ENCODE measurements at regions not wholly inside any gene's neighbourhood (a gene's known extent, or its start where the extent isn't known, plus 50 kb on each side); places are given as distances from the start of the nearest gene placed in this dataset.
"Not testable (repeated sequence)": the region's sequence is repeated elsewhere in the genome, so short reads cannot be mapped to it uniquely, and the experiment has no call there.

DNA sequence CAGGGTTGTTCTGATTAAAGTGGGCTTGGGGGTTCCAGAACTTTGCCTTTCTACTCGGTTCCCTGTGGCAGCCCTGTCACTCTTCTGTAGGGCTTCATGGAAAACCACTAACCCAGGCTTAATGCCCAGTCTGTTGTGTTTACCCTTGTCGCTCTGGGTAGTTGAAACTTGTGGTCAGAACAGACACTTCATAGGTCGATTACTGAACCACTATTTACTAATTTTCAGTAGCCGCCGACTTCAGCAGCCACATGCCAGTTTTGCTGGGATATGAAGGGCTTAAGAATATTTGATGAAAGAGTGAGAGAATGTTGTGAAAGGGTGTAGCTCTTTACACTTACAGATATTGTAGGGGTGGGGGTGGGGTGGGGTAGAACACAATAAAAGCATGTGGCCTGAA is 362.3 kb downstream of the RND3 start:
- Histone ChIP-seq H3K27ac (ENCODE audit: low read depth in 2 of 2, low read length in 2 of 2) (no peak overlapping the region), H3K9me3 (ENCODE audit: control insufficient read depth in 2 of 2, low read length in 2 of 2) (no peaks in the 10 kb centered on the region), H3K9ac (ENCODE audit: low read depth in 1 of 2, low read length in 2 of 2) (no peak overlapping the region), H3K27me3 (ENCODE audit: control insufficient read depth in 2 of 2, insufficient read depth in 2 of 2, low read length in 2 of 2) (no peaks in the 10 kb centered on the region), H3K36me3 (ENCODE audit: control insufficient read depth in 2 of 2, insufficient read depth in 2 of 2, low read length in 2 of 2) (no peaks in the 10 kb centered on the region), H3K4me3 (ENCODE audit: low read length in 2 of 2) (no peak overlapping the region), H3K4me1 (ENCODE audit: control insufficient read depth in 2 of 2, insufficient read depth in 2 of 2, low read length in 2 of 2) (peaks cover 6 to 11% of the 10 kb centered on the region in 2 donors)

DNA sequence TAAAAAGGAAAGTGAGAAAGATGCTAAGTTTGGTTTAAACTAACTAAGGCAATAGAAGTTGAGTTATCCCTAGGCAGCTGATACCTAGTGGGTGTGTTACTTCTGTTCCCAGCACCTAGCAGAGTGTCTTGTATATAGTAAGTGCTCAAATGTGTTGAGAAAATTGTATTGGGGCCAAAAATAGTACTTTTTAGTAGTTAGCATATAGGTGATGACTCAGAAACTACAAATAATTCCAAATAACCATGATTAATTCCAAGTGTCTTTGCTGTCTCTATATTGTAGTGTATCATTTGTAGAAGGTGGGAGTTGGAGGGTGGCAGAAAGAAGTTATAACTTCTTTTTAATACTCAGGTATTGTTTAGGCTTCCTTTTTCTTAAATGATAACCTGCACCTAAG is 362.7 kb downstream of the RND3 start:
- H3K4me1 ChIP-seq (ENCODE audit: control insufficient read depth in 2 of 2, insufficient read depth in 2 of 2, low read length in 2 of 2), result peaks cover 6 to 11% of the 10 kb centered on the region in 2 donors
- H3K9ac ChIP-seq (ENCODE audit: low read depth in 1 of 2, low read length in 2 of 2), result no peak overlapping the region
- H3K27me3 ChIP-seq (ENCODE audit: control insufficient read depth in 2 of 2, insufficient read depth in 2 of 2, low read length in 2 of 2), result no peaks in the 10 kb centered on the region
- no peak overlapping the region for H3K4me3 ChIP-seq (ENCODE audit: low read length in 2 of 2)
- no peaks in the 10 kb centered on the region for H3K9me3 ChIP-seq (ENCODE audit: control insufficient read depth in 2 of 2, low read length in 2 of 2)
- H3K36me3 ChIP-seq (ENCODE audit: control insufficient read depth in 2 of 2, insufficient read depth in 2 of 2, low read length in 2 of 2), result no peaks in the 10 kb centered on the region
- H3K27ac ChIP-seq (ENCODE audit: low read depth in 2 of 2, low read length in 2 of 2), result no peak overlapping the region

GRCh38 chr2:150122871-150123613 is 364.4 kb downstream of the RND3 start:
- Histone ChIP-seq H3K36me3 (ENCODE audit: control insufficient read depth in 2 of 2, insufficient read depth in 2 of 2, low read length in 2 of 2) (no peaks in the 10 kb centered on the region), H3K4me1 (ENCODE audit: control insufficient read depth in 2 of 2, insufficient read depth in 2 of 2, low read length in 2 of 2) (peaks cover 6 to 10% of the 10 kb centered on the region in 2 donors), H3K27me3 (ENCODE audit: control insufficient read depth in 2 of 2, insufficient read depth in 2 of 2, low read length in 2 of 2) (no peaks in the 10 kb centered on the region), H3K9ac (ENCODE audit: low read depth in 1 of 2, low read length in 2 of 2) (no peak overlapping the region), H3K9me3 (ENCODE audit: control insufficient read depth in 2 of 2, low read length in 2 of 2) (no peaks in the 10 kb centered on the region), H3K27ac (ENCODE audit: low read depth in 2 of 2, low read length in 2 of 2) (no peak overlapping the region), H3K4me3 (ENCODE audit: low read length in 2 of 2) (no peak overlapping the region)

GRCh38 chr2:150122156-150122555 is 365.3 kb downstream of the RND3 start:
- H3K36me3 ChIP-seq (ENCODE audit: control insufficient read depth in 2 of 2, insufficient read depth in 2 of 2, low read length in 2 of 2), result no peaks in the 10 kb centered on the region
- no peaks in the 10 kb centered on the region for H3K27me3 ChIP-seq (ENCODE audit: control insufficient read depth in 2 of 2, insufficient read depth in 2 of 2, low read length in 2 of 2)

GRCh38 chr2:150120326-150120955 is 367.0 kb downstream of the RND3 start:
- Histone ChIP-seq H3K4me3 (ENCODE audit: low read length in 2 of 2) (no peak overlapping the region), H3K27ac (ENCODE audit: low read depth in 2 of 2, low read length in 2 of 2) (no peak overlapping the region), H3K9ac (ENCODE audit: low read depth in 1 of 2, low read length in 2 of 2) (no peak overlapping the region), H3K27me3 (ENCODE audit: control insufficient read depth in 2 of 2, insufficient read depth in 2 of 2, low read length in 2 of 2) (no peaks in the 10 kb centered on the region), H3K4me1 (ENCODE audit: control insufficient read depth in 2 of 2, insufficient read depth in 2 of 2, low read length in 2 of 2) (no peaks in the 10 kb centered on the region), H3K9me3 (ENCODE audit: control insufficient read depth in 2 of 2, low read length in 2 of 2) (no peaks in the 10 kb centered on the region), H3K36me3 (ENCODE audit: control insufficient read depth in 2 of 2, insufficient read depth in 2 of 2, low read length in 2 of 2) (no peaks in the 10 kb centered on the region)

More at GRCh38 chr2:150122156-150122555, 365.3 kb downstream of the RND3 start:
- Histone ChIP-seq H3K4me3 (ENCODE audit: low read length in 2 of 2) (no peak overlapping the region), H3K27ac (ENCODE audit: low read depth in 2 of 2, low read length in 2 of 2) (no peak overlapping the region), H3K9ac (ENCODE audit: low read depth in 1 of 2, low read length in 2 of 2) (no peak overlapping the region), H3K9me3 (ENCODE audit: control insufficient read depth in 2 of 2, low read length in 2 of 2) (no peaks in the 10 kb centered on the region), H3K4me1 (ENCODE audit: control insufficient read depth in 2 of 2, insufficient read depth in 2 of 2, low read length in 2 of 2) (peaks cover under 1 to 4% of the 10 kb centered on the region in 2 donors)

DNA sequence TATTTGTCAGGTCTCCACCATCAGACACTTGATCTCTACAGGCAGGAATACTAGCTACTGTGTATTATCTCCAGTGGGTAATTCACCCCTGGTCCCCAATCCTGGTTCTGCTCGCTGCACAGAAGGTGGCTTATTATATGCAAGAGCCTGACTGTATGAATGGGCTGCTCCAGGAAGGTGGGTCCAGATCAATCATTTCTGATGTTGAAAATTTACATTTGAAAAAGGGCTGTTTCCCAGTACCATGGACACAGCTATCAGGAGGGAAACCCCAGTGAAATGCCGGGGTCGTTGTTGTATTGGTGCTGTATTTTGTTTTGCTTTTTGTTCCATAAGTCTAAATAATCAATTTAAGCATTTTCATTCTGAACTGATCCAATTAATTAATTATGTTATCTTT is 367.6 kb downstream of the RND3 start:
- Histone ChIP-seq H3K9ac (ENCODE audit: low read depth in 1 of 2, low read length in 2 of 2) (no peak overlapping the region), H3K27ac (ENCODE audit: low read depth in 2 of 2, low read length in 2 of 2) (no peak overlapping the region), H3K4me1 (ENCODE audit: control insufficient read depth in 2 of 2, insufficient read depth in 2 of 2, low read length in 2 of 2) (no peaks in the 10 kb centered on the region), H3K27me3 (ENCODE audit: control insufficient read depth in 2 of 2, insufficient read depth in 2 of 2, low read length in 2 of 2) (no peaks in the 10 kb centered on the region), H3K9me3 (ENCODE audit: control insufficient read depth in 2 of 2, low read length in 2 of 2) (no peaks in the 10 kb centered on the region), H3K4me3 (ENCODE audit: low read length in 2 of 2) (no peak overlapping the region), H3K36me3 (ENCODE audit: control insufficient read depth in 2 of 2, insufficient read depth in 2 of 2, low read length in 2 of 2) (no peaks in the 10 kb centered on the region)

GRCh38 chr2:150114089-150114488 is 373.4 kb downstream of the RND3 start:
- H3K36me3 ChIP-seq (ENCODE audit: control insufficient read depth in 2 of 2, insufficient read depth in 2 of 2, low read length in 2 of 2); H3K9me3 ChIP-seq (ENCODE audit: control insufficient read depth in 2 of 2, low read length in 2 of 2); H3K27me3 ChIP-seq (ENCODE audit: control insufficient read depth in 2 of 2, insufficient read depth in 2 of 2, low read length in 2 of 2); H3K4me3 ChIP-seq (ENCODE audit: low read length in 2 of 2); H3K4me1 ChIP-seq (ENCODE audit: control insufficient read depth in 2 of 2, insufficient read depth in 2 of 2, low read length in 2 of 2); H3K9ac ChIP-seq (ENCODE audit: low read depth in 1 of 2, low read length in 2 of 2); H3K27ac ChIP-seq (ENCODE audit: low read depth in 2 of 2, low read length in 2 of 2): not testable (repeated sequence)

DNA sequence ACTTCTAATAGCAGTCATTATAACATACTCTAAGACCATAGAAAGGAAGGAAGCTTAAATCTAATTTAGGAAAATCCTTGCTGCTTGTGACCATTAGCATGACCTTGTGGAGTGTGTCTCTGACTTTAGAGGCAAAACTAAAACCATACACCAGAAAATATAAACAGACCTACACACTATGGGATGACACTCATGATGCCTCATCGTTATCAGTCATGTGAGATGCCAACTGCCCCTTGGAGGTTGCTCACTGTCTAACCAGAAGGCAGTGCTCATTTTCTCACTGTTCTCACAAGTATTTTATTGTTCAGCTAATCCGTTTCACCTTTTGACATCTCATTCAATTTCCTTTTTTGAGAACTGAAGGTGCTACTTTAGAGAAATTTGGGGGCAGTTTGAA is 376.9 kb downstream of the RND3 start:
- no peaks in the 10 kb centered on the region for H3K27me3 ChIP-seq (ENCODE audit: control insufficient read depth in 2 of 2, insufficient read depth in 2 of 2, low read length in 2 of 2)
- no peaks in the 10 kb centered on the region for H3K9me3 ChIP-seq (ENCODE audit: control insufficient read depth in 2 of 2, low read length in 2 of 2)
- no peak overlapping the region for H3K4me3 ChIP-seq (ENCODE audit: low read length in 2 of 2)

GRCh38 chr2:150109912-150110311 is 377.6 kb downstream of the RND3 start:
- no peak overlapping the region for H3K9ac ChIP-seq (ENCODE audit: low read depth in 1 of 2, low read length in 2 of 2)
- no peaks in the 10 kb centered on the region for H3K4me1 ChIP-seq (ENCODE audit: control insufficient read depth in 2 of 2, insufficient read depth in 2 of 2, low read length in 2 of 2)
- H3K27me3 ChIP-seq (ENCODE audit: control insufficient read depth in 2 of 2, insufficient read depth in 2 of 2, low read length in 2 of 2), result no peaks in the 10 kb centered on the region
- no peak overlapping the region for H3K27ac ChIP-seq (ENCODE audit: low read depth in 2 of 2, low read length in 2 of 2)
- H3K9me3 ChIP-seq (ENCODE audit: control insufficient read depth in 2 of 2, low read length in 2 of 2), result no peaks in the 10 kb centered on the region
- no peak overlapping the region for H3K4me3 ChIP-seq (ENCODE audit: low read length in 2 of 2)
- H3K36me3 ChIP-seq (ENCODE audit: control insufficient read depth in 2 of 2, insufficient read depth in 2 of 2, low read length in 2 of 2), result no peaks in the 10 kb centered on the region

More for the DNA sequence above, 376.9 kb downstream of the RND3 start:
- Histone ChIP-seq H3K36me3 (ENCODE audit: control insufficient read depth in 2 of 2, insufficient read depth in 2 of 2, low read length in 2 of 2) (no peaks in the 10 kb centered on the region), H3K4me1 (ENCODE audit: control insufficient read depth in 2 of 2, insufficient read depth in 2 of 2, low read length in 2 of 2) (no peaks in the 10 kb centered on the region), H3K9ac (ENCODE audit: low read depth in 1 of 2, low read length in 2 of 2) (no peak overlapping the region), H3K27ac (ENCODE audit: low read depth in 2 of 2, low read length in 2 of 2) (no peak overlapping the region)

DNA sequence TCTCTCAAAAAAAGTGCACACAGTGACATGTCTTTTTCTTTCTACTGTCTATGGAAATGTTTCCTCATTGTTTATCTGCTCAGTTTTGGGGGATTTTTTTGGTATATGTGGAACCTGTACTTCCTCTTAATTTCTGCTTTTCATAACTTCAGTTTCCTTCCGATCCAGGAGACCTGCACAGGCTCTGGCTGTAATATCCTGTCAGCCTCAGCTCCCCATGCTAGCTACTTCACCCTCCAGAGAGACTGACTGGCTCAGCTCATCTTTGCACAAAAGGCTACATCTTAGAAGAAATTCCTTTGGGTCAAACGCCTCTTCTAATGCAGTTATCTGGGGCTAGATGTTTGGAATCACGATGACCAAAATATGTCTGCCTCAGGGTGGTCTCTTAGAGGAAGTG is 378.4 kb downstream of the RND3 start:
- Histone ChIP-seq H3K27me3 (ENCODE audit: control insufficient read depth in 2 of 2, insufficient read depth in 2 of 2, low read length in 2 of 2) (no peaks in the 10 kb centered on the region), H3K9ac (ENCODE audit: low read depth in 1 of 2, low read length in 2 of 2) (no peak overlapping the region), H3K9me3 (ENCODE audit: control insufficient read depth in 2 of 2, low read length in 2 of 2) (no peaks in the 10 kb centered on the region), H3K4me3 (ENCODE audit: low read length in 2 of 2) (no peak overlapping the region), H3K27ac (ENCODE audit: low read depth in 2 of 2, low read length in 2 of 2) (no peak overlapping the region), H3K36me3 (ENCODE audit: control insufficient read depth in 2 of 2, insufficient read depth in 2 of 2, low read length in 2 of 2) (no peaks in the 10 kb centered on the region), H3K4me1 (ENCODE audit: control insufficient read depth in 2 of 2, insufficient read depth in 2 of 2, low read length in 2 of 2) (no peaks in the 10 kb centered on the region)
